HepG2 (cell line): ENCODE measurements at regions not wholly inside any gene's neighbourhood (a gene's known extent, or its start where the extent isn't known, plus 50 kb on each side); places are given as distances from the start of the nearest gene placed in this dataset.
A peak's percentile ranks its signal among the peaks of the same experiment; 100 is the strongest.

ENCODE experiments used
- ATAC-seq: fragments of 200-7000 bp; cut with Tn5 transposase; 3 replicates; pipeline ENCODE4 v1.9.1; 2020; ENCODE audit warnings: mild to moderate bottlenecking, moderate library complexity
- BruUV-seq: library from RNA; stranded (reverse); fragments of 400-500 nt; replicated peaks from 2 replicates; lab custom pipeline; 2021; lab: Mats Ljungman, UMichigan
- CTCF ChIA-PET: fragments of 300-600 bp; formaldehyde crosslinking; extraction: SDS; loops from one replicate; lab custom pipeline; 2021; ENCODE audit warnings: low total read pairs, inconsistent platforms, low intra/inter-chr PET ratio; lab: Yijun Ruan, JAX
- POLR2A ChIA-PET: fragments of 350-600 bp; sonication (Branson Sonifier 250); formaldehyde crosslinking; loops from one replicate; lab custom pipeline; 2020; ENCODE audit warnings: antibody characterized with exemption, inconsistent platforms; lab: Yijun Ruan, JAX
- DNase-seq: peaks from one replicate; pipeline ENCODE4 v3.0.0-alpha.2; 2015; ENCODE audit warnings: low spot score
- FAIRE-seq: peaks from 3 replicates; lab custom pipeline; 2011; peaks lifted over from hg19 to GRCh38; lab: Jason Lieb, UNC
- H2AFZ ChIP-seq: one replicate; pipeline ENCODE4 v1.6.1; 2011; ENCODE audit warnings: low read length, inconsistent platforms
- H3K27ac ChIP-seq: fragments of 300-600 bp; 3 replicates; pipeline ENCODE4 v1.8.0; 2011; ENCODE audit warnings: mixed run types, mild to moderate bottlenecking, mixed read lengths, low read length, inconsistent platforms; ENCODE audit not compliant: insufficient read depth; ENCODE audit errors: extremely low read length
- H3K27me3 ChIP-seq, 2 experiments: fragments of 200-600 bp in 1 of 2; 2 replicates in 1 of 2; 3 replicates in 1 of 2; pipeline versions ENCODE4 v1.6.0 to v1.8.0; 2011; ENCODE audit warnings: low read length in 2 of 2, mild to moderate bottlenecking in 2 of 2, moderate library complexity in 2 of 2, inconsistent platforms in 1 of 2; ENCODE audit not compliant: insufficient read depth in 2 of 2, control insufficient read depth in 1 of 2
- H3K36me3 ChIP-seq, 2 experiments: fragments of 200-600 bp in 1 of 2; replicated peaks in 1 of 2; 2 replicates in 1 of 2; 3 replicates in 1 of 2; pipeline versions ENCODE4 v1.5.1 to v1.8.0; 2011; ENCODE audit warnings: low read length in 2 of 2, inconsistent platforms in 1 of 2; ENCODE audit not compliant: insufficient read depth in 2 of 2, control insufficient read depth in 1 of 2
- H3K4me1 ChIP-seq: 2 replicates; pipeline ENCODE4 v1.5.1; 2012; ENCODE audit warnings: low read length, inconsistent platforms; ENCODE audit not compliant: insufficient read depth
- H3K4me2 ChIP-seq: 2 replicates; pipeline ENCODE4 v1.6.0; 2011; ENCODE audit warnings: low read depth, low read length, inconsistent platforms
- H3K4me3 ChIP-seq, 3 experiments: fragments of 200-600 bp in 1 of 3; sonication (generic), shearing (Covaris generic) in 1 of 3; replicated peaks in 1 of 3; 2 replicates each; pipeline ENCODE4 v1.5.1; 2011 to 2016; ENCODE audit warnings: low read length in 3 of 3, inconsistent platforms in 2 of 3, low read depth in 2 of 3, mild to moderate bottlenecking in 2 of 3, control low read depth in 1 of 3, mixed read lengths in 1 of 3; ENCODE audit not compliant: insufficient read depth in 1 of 3
- H3K79me2 ChIP-seq: one replicate; pipeline ENCODE4 v1.6.1; 2011; ENCODE audit warnings: low read length, inconsistent platforms; ENCODE audit not compliant: insufficient read depth
- H3K9ac ChIP-seq: 2 replicates; pipeline ENCODE4 v1.6.0; 2011; ENCODE audit warnings: mild to moderate bottlenecking, low read depth, low read length, inconsistent platforms; ENCODE audit not compliant: insufficient read depth
- H3K9me3 ChIP-seq: 2 replicates; pipeline ENCODE4 v1.5.1; 2012; ENCODE audit warnings: mild to moderate bottlenecking, low read length
- H4K20me1 ChIP-seq: 2 replicates; pipeline ENCODE4 v1.6.0; 2011; ENCODE audit warnings: inconsistent platforms, mild to moderate bottlenecking, low read length, moderate library complexity; ENCODE audit not compliant: insufficient read depth
- CENPX ChIP-seq: sonication (generic); formaldehyde crosslinking; IDR thresholded peaks from 2 replicates; pipeline ENCODE4 v1.9.0; 2021; ENCODE audit warnings: mild to moderate bottlenecking, missing genetic modification reagents, moderate library complexity
- HOXA3 ChIP-seq: sonication (generic); formaldehyde crosslinking; IDR thresholded peaks from 2 replicates; pipeline ENCODE4 v1.5.0; 2020; ENCODE audit warnings: missing genetic modification reagents
- MAF1 ChIP-seq: sonication (generic); formaldehyde crosslinking; IDR thresholded peaks from 2 replicates; pipeline ENCODE4 v1.5.0; 2020; ENCODE audit warnings: missing genetic modification reagents, borderline replicate concordance
- MEIS1 ChIP-seq: sonication (generic); formaldehyde crosslinking; IDR thresholded peaks from 2 replicates; pipeline ENCODE4 v1.9.0; 2021; ENCODE audit warnings: mild to moderate bottlenecking, missing genetic modification reagents, moderate library complexity, borderline replicate concordance
- MLLT10 ChIP-seq: sonication (generic); formaldehyde crosslinking; IDR thresholded peaks from 2 replicates; pipeline ENCODE4 v1.4.0; 2020; ENCODE audit warnings: missing genetic modification reagents
- NFIC ChIP-seq: IDR thresholded peaks from 2 replicates; pipeline ENCODE4 v1.6.1; 2012; ENCODE audit warnings: mild to moderate bottlenecking, low read length, inconsistent platforms
- PLRG1 ChIP-seq: fragments of 450-650 bp; conservative IDR thresholded peaks from 2 replicates; pipeline ENCODE4 v1.6.1; 2016
- POGZ ChIP-seq: sonication (generic); formaldehyde crosslinking; IDR thresholded peaks from 2 replicates; pipeline ENCODE4 v1.4.0; 2020; ENCODE audit warnings: mild to moderate bottlenecking, missing genetic modification reagents
- RELA ChIP-seq: sonication (generic); formaldehyde crosslinking; IDR thresholded peaks from 2 replicates; pipeline ENCODE4 v1.4.0; 2020; ENCODE audit warnings: missing genetic modification reagents
- RFX3 ChIP-seq: IDR thresholded peaks from 2 replicates; pipeline ENCODE4 v1.6.1; 2016; ENCODE audit warnings: missing biosample characterization, missing genetic modification reagents
- SIN3A ChIP-seq: IDR thresholded peaks from 2 replicates; pipeline ENCODE4 v1.6.1; 2011; ENCODE audit warnings: low read depth, mild to moderate bottlenecking, control low read depth, low read length, borderline replicate concordance
- SIN3B ChIP-seq: fragments of 150-350 bp; IDR thresholded peaks from 2 replicates; pipeline ENCODE4 v1.6.1; 2014; ENCODE audit warnings: low read length
- SMAD9 ChIP-seq: sonication (generic); formaldehyde crosslinking; IDR thresholded peaks from 2 replicates; pipeline ENCODE4 v1.5.1; 2020; ENCODE audit warnings: mild to moderate bottlenecking, missing genetic modification reagents
- SMARCE1 ChIP-seq: fragments of 450-650 bp; IDR thresholded peaks from 2 replicates; pipeline ENCODE4 v1.6.1; 2017; ENCODE audit warnings: borderline replicate concordance
- SUZ12 ChIP-seq: fragments of 150-350 bp; IDR thresholded peaks from 2 replicates; pipeline ENCODE4 v1.6.1; 2014; ENCODE audit warnings: low read depth, low read length
- TEAD3 ChIP-seq: optimal IDR thresholded peaks from 2 replicates; pipeline ENCODE3; 2016; ENCODE audit warnings: borderline replicate concordance
- ZBTB1 ChIP-seq: sonication (generic); formaldehyde crosslinking; IDR thresholded peaks from 2 replicates; pipeline ENCODE4 v1.4.0; 2020; ENCODE audit warnings: missing genetic modification reagents, borderline replicate concordance
- ZNF282 ChIP-seq: fragments of 450-650 bp; IDR thresholded peaks from 2 replicates; pipeline ENCODE4 v1.6.1; 2018; ENCODE audit not compliant: partially characterized antibody
- ZNF317 ChIP-seq: sonication (generic); formaldehyde crosslinking; IDR thresholded peaks from 2 replicates; pipeline ENCODE4 v1.5.0; 2020; ENCODE audit warnings: mild to moderate bottlenecking, missing genetic modification reagents
- ZNF329 ChIP-seq: sonication (generic); formaldehyde crosslinking; IDR thresholded peaks from 2 replicates; pipeline ENCODE4 v1.9.0; 2021; ENCODE audit warnings: low read depth, mild to moderate bottlenecking, missing genetic modification reagents
- ZNF574 ChIP-seq: sonication (generic); formaldehyde crosslinking; IDR thresholded peaks from 2 replicates; pipeline ENCODE4 v1.4.0; 2020; ENCODE audit warnings: missing genetic modification reagents
- ZNF639 ChIP-seq: conservative IDR thresholded peaks from 2 replicates; pipeline ENCODE4 v1.6.1; 2018; ENCODE audit warnings: missing genetic modification reagents
- ZNF670 ChIP-seq: sonication (generic); formaldehyde crosslinking; IDR thresholded peaks from 2 replicates; pipeline ENCODE4 v1.8.0; 2022; ENCODE audit warnings: mild to moderate bottlenecking, missing genetic modification reagents, borderline replicate concordance
- ZNF816 ChIP-seq: sonication (generic); formaldehyde crosslinking; IDR thresholded peaks from 2 replicates; pipeline ENCODE4 v1.8.0; 2022; ENCODE audit warnings: missing genetic modification reagents, mild to moderate bottlenecking, borderline replicate concordance
- WGBS: methylation state at CpG from one replicate; pipeline ENCODE4 v1.1.6; 2017; ENCODE audit warnings: low lambda C conversion rate; 5-methylcytosine and 5-hydroxymethylcytosine counted together
- in situ Hi-C: cut with HindIII; loops from 2 replicates; pipeline ENCODE4 v1.10.0; 2017; ENCODE audit warnings: low pct_unique_long_range_greater_than_20kb; ENCODE audit not compliant: extremely low pct_ligation_motif_present
- intact Hi-C: fragments of 100-400 bp; cut with micrococcal nuclease; formaldehyde crosslinking; loops from one replicate; pipeline ENCODE4 v1.10.0; 2022; ENCODE audit not compliant: unreplicated experiment

- intact Hi-C loops (loop anchor here (1.0 to 10.0 kb wide), 7 partner anchors 19 to 292 kb away; no protein-coding TSS in a partner anchor), in situ Hi-C loops (loop anchor here (10.0 kb wide), 1 partner anchor 258 kb away; the partner anchor contains the start of gene BCL6)
- peak overlapping the region; percentile 72 for H3K9ac ChIP-seq
- ChIA-PET CTCF (no interaction called here), POLR2A (interaction anchor here (0.6 to 4.9 kb wide), 35 partner anchors 10 to 743 kb away, joined by 3 to 64 read pairs (median 8); partner anchors contain the start of genes BCL6 and LPP)
- H3K36me3 ChIP-seq: no peaks in the 10 kb centered on the region
- peak overlapping the region; percentile 90 for H3K27ac ChIP-seq
- peak overlapping the region; percentile 72 for H3K4me2 ChIP-seq
- no peak overlapping the region for H2AFZ ChIP-seq
- H3K4me3 ChIP-seq: peak overlapping the region; percentile 40 to 65 (median 55)
- no peaks in the 10 kb centered on the region for H3K9me3 ChIP-seq
- peak; percentile 96 for DNase-seq
- H3K79me2 ChIP-seq: peaks cover 11% of the 10 kb centered on the region
- H3K4me1 ChIP-seq: peaks cover 94% of the 10 kb centered on the region
- 8% methylated on average over 1 of the region's 1 CpG for WGBS
- no peaks in the 10 kb centered on the region for H3K27me3 ChIP-seq
- peak; percentile 63 for ATAC-seq
- H4K20me1 ChIP-seq: no peaks in the 10 kb centered on the region
- BruUV-seq: no TSS peak
- FAIRE-seq: peak; percentile 88
- no peak for TF ChIP-seq SUZ12
- TF ChIP-seq POGZ (CRISPR knock-in tag): peak; percentile 63
- TF ChIP-seq SIN3A: peak; percentile 52; the same call in 1 of the 2 replicates
- TF ChIP-seq ZNF282: no peak
- TF ChIP-seq SMAD9 (CRISPR knock-in tag): no peak
- TF ChIP-seq SIN3B: no peak
- TF ChIP-seq MLLT10 (CRISPR knock-in tag): no peak
- TF ChIP-seq HOXA3 (CRISPR knock-in tag): peak; percentile 72; the same call in 1 of the 2 replicates
- no peak for TF ChIP-seq ZNF670 (CRISPR knock-in tag)
- no peak for TF ChIP-seq ZBTB1 (CRISPR knock-in tag)
- TF ChIP-seq RELA (CRISPR knock-in tag): no peak
- TF ChIP-seq CENPX (CRISPR knock-in tag): no peak
- no peak for TF ChIP-seq ZNF639 (CRISPR knock-in tag)
- TF ChIP-seq MEIS1 (CRISPR knock-in tag): no peak
- TF ChIP-seq TEAD3 (CRISPR knock-in tag): peak; percentile 84
- TF ChIP-seq ZNF574 (CRISPR knock-in tag): peak; percentile 62
- no peak for TF ChIP-seq ZNF329
- TF ChIP-seq PLRG1: no peak
- peak; percentile 17; the same call in 1 of the 2 replicates for TF ChIP-seq RFX3 (CRISPR knock-in tag)
- TF ChIP-seq NFIC: peak; percentile 73
- no peak; the same call in 1 of the 2 replicates for TF ChIP-seq MAF1
- no peak for TF ChIP-seq ZNF317 (CRISPR knock-in tag)
- no peak for TF ChIP-seq SMARCE1
- TF ChIP-seq ZNF816 (CRISPR knock-in tag): no peak
These were observed 151.3 kb upstream of the LPP start for GRCh38 chr3:188002626-188003138.
